Smooth muscle cell (in vitro differentiated cells): ENCODE measurements at regions not wholly inside any gene's neighbourhood (a gene's known extent, or its start where the extent isn't known, plus 50 kb on each side); places are given as distances from the start of the nearest gene placed in this dataset.

Source experiments
- DNase-seq: peaks from one replicate; lab custom pipeline; 2025; ENCODE audit not compliant: unreplicated experiment; lab: John Stamatoyannopoulos, UW
- H2AFZ ChIP-seq: fragments of 200-600 bp; sonication (generic); 2 replicates; pipeline ENCODE4 v1.6.0; 2016; ENCODE audit warnings: antibody characterized with exemption, low read depth, mild to moderate bottlenecking
- H3F3A ChIP-seq: fragments of 200-600 bp; sonication (generic); 2 replicates; pipeline ENCODE4 v1.6.0; 2017; ENCODE audit warnings: antibody characterized with exemption, low read depth
- H3K27ac ChIP-seq: fragments of 200-600 bp; sonication (generic); 2 replicates; pipeline ENCODE4 v1.5.1; 2016; ENCODE audit warnings: low read depth, mild to moderate bottlenecking
- H3K27me3 ChIP-seq: fragments of 200-600 bp; sonication (generic); 2 replicates; pipeline ENCODE4 v1.6.1; 2016; ENCODE audit warnings: low read depth, mild to moderate bottlenecking
- H3K36me3 ChIP-seq: fragments of 200-600 bp; sonication (generic); 2 replicates; pipeline ENCODE4 v1.5.1; 2016; ENCODE audit warnings: low read depth
- H3K4me1 ChIP-seq: fragments of 200-600 bp; sonication (generic); 2 replicates; pipeline ENCODE4 v1.5.1; 2016; ENCODE audit warnings: low read depth
- H3K4me2 ChIP-seq: fragments of 200-600 bp; sonication (generic); 2 replicates; pipeline ENCODE4 v1.6.0; 2016; ENCODE audit warnings: mild to moderate bottlenecking
- H3K4me3 ChIP-seq: fragments of 200-600 bp; sonication (generic); 2 replicates; pipeline ENCODE4 v1.5.1; 2016; ENCODE audit warnings: mild to moderate bottlenecking
- H3K79me2 ChIP-seq: fragments of 200-600 bp; sonication (generic); 2 replicates; pipeline ENCODE4 v1.6.0; 2016; ENCODE audit warnings: low read depth, mild to moderate bottlenecking
- H3K9ac ChIP-seq: fragments of 200-600 bp; sonication (generic); 2 replicates; pipeline ENCODE4 v1.6.0; 2016; ENCODE audit warnings: low read depth
- H3K9me3 ChIP-seq: fragments of 200-600 bp; sonication (generic); replicated peaks from 2 replicates; pipeline ENCODE4 v1.5.1; 2016; ENCODE audit warnings: low read depth
- H4K20me1 ChIP-seq: fragments of 200-600 bp; sonication (generic); 2 replicates; pipeline ENCODE4 v1.6.0; 2016; ENCODE audit warnings: low read depth
- CTCF ChIP-seq: fragments of 200-600 bp; sonication (generic); IDR thresholded peaks from 2 replicates; pipeline ENCODE4 v1.5.1; 2017; ENCODE audit warnings: borderline replicate concordance, mild to moderate bottlenecking, antibody characterized with exemption; ENCODE audit not compliant: insufficient read depth, poor library complexity, severe bottlenecking
- WGBS: methylation state at CpG from one replicate; pipeline ENCODE4 v1.1.7; 2016; ENCODE audit warnings: low lambda C conversion rate; 5-methylcytosine and 5-hydroxymethylcytosine counted together

- 89% methylated on average over 20 of the region's 20 CpGs for WGBS
- TF ChIP-seq CTCF, result no peak
- no peak overlapping the region for H2AFZ ChIP-seq
- H4K20me1 ChIP-seq, result no peaks in the 10 kb centered on the region
- no peaks in the 10 kb centered on the region for H3F3A ChIP-seq
- H3K27ac ChIP-seq, result no peak overlapping the region
- H3K27me3 ChIP-seq, result no peaks in the 10 kb centered on the region
- no peaks in the 10 kb centered on the region for H3K79me2 ChIP-seq
- H3K36me3 ChIP-seq, result no peaks in the 10 kb centered on the region
- H3K4me1 ChIP-seq, result no peaks in the 10 kb centered on the region
- H3K9me3 ChIP-seq, result no peaks in the 10 kb centered on the region
- no peak overlapping the region for H3K4me3 ChIP-seq
- DNase-seq, result no peak
- no peak overlapping the region for H3K4me2 ChIP-seq
- H3K9ac ChIP-seq, result no peak overlapping the region
Measured at GRCh38 chr5:2338686-2339085, 412.8 kb downstream of the IRX2 start.

DNA sequence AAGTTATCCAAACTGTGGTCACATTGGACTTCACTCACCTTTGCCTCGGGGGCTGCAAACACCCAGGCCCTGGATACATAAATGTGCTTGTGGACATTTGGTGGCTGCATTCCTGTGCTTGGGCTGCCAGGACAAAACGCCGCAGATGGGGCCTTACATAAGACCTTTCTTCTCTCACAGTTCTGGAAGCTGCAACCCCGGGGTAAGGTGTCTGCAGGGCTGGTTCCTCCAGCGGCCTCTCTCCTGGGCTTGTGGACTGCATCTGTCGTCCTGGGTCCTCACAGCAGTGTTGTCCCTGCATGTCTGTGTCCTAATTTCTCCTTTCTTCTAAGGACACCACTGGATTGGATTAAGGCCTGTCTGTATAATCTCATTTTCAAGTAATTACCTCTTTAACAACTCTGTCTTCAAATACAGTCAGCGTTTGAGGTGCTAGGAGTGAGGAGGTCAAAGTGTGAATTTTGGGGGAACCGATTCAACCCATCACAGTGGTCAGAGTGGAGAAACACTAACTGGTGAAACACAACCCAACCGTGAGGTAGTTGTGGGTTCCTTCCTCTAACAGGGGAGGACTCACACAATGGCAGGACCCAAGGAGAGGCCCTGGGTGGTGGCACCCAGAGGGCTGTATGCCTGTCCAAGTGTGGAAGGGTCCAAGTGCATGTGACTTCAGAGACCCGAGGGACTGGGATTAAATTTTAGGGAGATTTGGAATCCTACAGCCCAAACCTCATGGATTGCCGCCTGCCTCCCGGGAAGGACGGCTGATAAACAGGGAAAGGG lies 415.6 kb downstream of the IRX2 start:
- WGBS, result 89% methylated on average over 13 of the region's 13 CpGs
- H3K36me3 ChIP-seq, result no peaks in the 10 kb centered on the region
- no peaks in the 10 kb centered on the region for H3K27me3 ChIP-seq
- no peaks in the 10 kb centered on the region for H3K4me1 ChIP-seq
- H3K4me2 ChIP-seq, result no peak overlapping the region
- H3K27ac ChIP-seq, result no peak overlapping the region
- H3F3A ChIP-seq, result no peaks in the 10 kb centered on the region
- H4K20me1 ChIP-seq, result no peaks in the 10 kb centered on the region
- H3K79me2 ChIP-seq, result no peaks in the 10 kb centered on the region
- DNase-seq, result no peak
- H3K4me3 ChIP-seq, result no peak overlapping the region
- H2AFZ ChIP-seq, result no peak overlapping the region
- no peak for TF ChIP-seq CTCF
- H3K9me3 ChIP-seq, result no peaks in the 10 kb centered on the region
- no peak overlapping the region for H3K9ac ChIP-seq

- Histone ChIP-seq H3K27ac (no peak overlapping the region), H3K4me1 (no peaks in the 10 kb centered on the region), H3F3A (no peaks in the 10 kb centered on the region), H3K9me3 (no peaks in the 10 kb centered on the region), H3K4me3 (no peak overlapping the region), H3K36me3 (no peaks in the 10 kb centered on the region), H4K20me1 (no peaks in the 10 kb centered on the region), H3K79me2 (no peaks in the 10 kb centered on the region), H3K27me3 (no peaks in the 10 kb centered on the region), H2AFZ (no peak overlapping the region), H3K9ac (no peak overlapping the region), H3K4me2 (no peak overlapping the region)
- no peak for DNase-seq
- WGBS, result 84% methylated on average over 21 of the region's 21 CpGs
- no peak for TF ChIP-seq CTCF
Measured at GRCh38 chr5:2335125-2335732, 416.2 kb downstream of the IRX2 start.

DNA sequence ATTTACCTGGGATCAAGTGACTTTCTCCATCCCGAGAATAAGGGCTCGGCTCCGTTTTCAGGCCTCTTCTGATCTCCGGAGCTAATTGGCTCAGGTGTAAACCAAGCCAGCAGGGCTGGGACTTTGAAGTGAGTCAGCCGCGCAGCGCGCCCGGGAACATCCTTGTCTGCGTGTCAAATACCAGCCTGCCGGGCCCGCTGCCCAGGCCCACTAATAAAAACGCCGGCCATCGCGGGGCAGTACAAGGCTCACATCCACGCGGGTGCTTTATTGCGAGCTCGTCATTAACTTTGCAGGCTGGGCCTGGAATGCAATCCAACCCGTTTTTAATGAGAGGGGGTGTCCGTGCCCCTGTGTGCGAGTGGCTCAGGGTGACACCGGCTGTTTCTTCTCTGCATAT lies 416.8 kb downstream of the IRX2 start:
- Histone ChIP-seq H4K20me1 (no peaks in the 10 kb centered on the region), H3K9me3 (no peaks in the 10 kb centered on the region), H3K9ac (no peak overlapping the region), H3K27ac (no peak overlapping the region), H3F3A (no peaks in the 10 kb centered on the region), H3K4me1 (no peaks in the 10 kb centered on the region), H3K4me2 (no peak overlapping the region), H2AFZ (no peak overlapping the region), H3K4me3 (no peak overlapping the region), H3K27me3 (no peaks in the 10 kb centered on the region), H3K79me2 (no peaks in the 10 kb centered on the region), H3K36me3 (no peaks in the 10 kb centered on the region)
- no peak for TF ChIP-seq CTCF
- WGBS, result 64% methylated on average over 24 of the region's 24 CpGs
- no peak for DNase-seq
